H1 (cell line): ENCODE measurements at regions not wholly inside any gene's neighbourhood (a gene's known extent, or its start where the extent isn't known, plus 50 kb on each side); places are given as distances from the start of the nearest gene placed in this dataset.

Source experiments
- CTCF ChIA-PET: fragments of 300-600 bp; sonication (Branson Sonifier 250); formaldehyde crosslinking; loops from one replicate; lab custom pipeline; 2021; ENCODE audit not compliant: partially characterized antibody; lab: Charles Lee
- POLR2A ChIA-PET: fragments of 300-600 bp; sonication (Branson Sonifier 250); formaldehyde crosslinking; loops from one replicate; lab custom pipeline; 2021; ENCODE audit warnings: inconsistent platforms; ENCODE audit not compliant: partially characterized antibody; lab: Charles Lee
- DNase-seq, 2 experiments: peaks; one replicate each; pipeline versions ENCODE4 v3.0.0 to v3.0.0-alpha.2; 2010 to 2022; ENCODE audit warnings: low spot score in 2 of 2, low read depth in 1 of 2, mixed read lengths in 1 of 2
- FAIRE-seq: peaks from 2 replicates; lab custom pipeline; 2011; peaks lifted over from hg19 to GRCh38; lab: Jason Lieb, UNC
- H2AFZ ChIP-seq: 2 replicates; pipeline ENCODE4 v1.8.1; 2012; ENCODE audit warnings: low read length, inconsistent platforms
- H2AK5ac ChIP-seq: 2 replicates; pipeline ENCODE4 v1.6.1; 2013; ENCODE audit warnings: low read depth, low read length
- H2BK120ac ChIP-seq: replicated peaks from 2 replicates; pipeline ENCODE3; 2013; ENCODE audit warnings: low read depth, low read length, inconsistent platforms
- H2BK12ac ChIP-seq: 2 replicates; pipeline ENCODE4 v1.6.1; 2013; ENCODE audit warnings: low read depth, low read length
- H2BK15ac ChIP-seq: 2 replicates; pipeline ENCODE4 v1.6.1; 2013; ENCODE audit warnings: low read length
- H2BK20ac ChIP-seq: 2 replicates; pipeline ENCODE4 v1.6.1; 2013; ENCODE audit warnings: low read length
- H2BK5ac ChIP-seq: 2 replicates; pipeline ENCODE4 v1.6.1; 2013; ENCODE audit warnings: low read depth, low read length
- H3K14ac ChIP-seq: 2 replicates; pipeline ENCODE4 v1.6.1; 2013; ENCODE audit warnings: inconsistent platforms; ENCODE audit not compliant: insufficient read length
- H3K18ac ChIP-seq: 2 replicates; pipeline ENCODE4 v1.6.1; 2013; ENCODE audit warnings: low read length; ENCODE audit errors: extremely low read depth
- H3K23ac ChIP-seq: 2 replicates; pipeline ENCODE4 v1.6.1; 2013; ENCODE audit warnings: inconsistent platforms; ENCODE audit not compliant: insufficient read length
- H3K23me2 ChIP-seq: 2 replicates; pipeline ENCODE4 v1.6.1; 2013; ENCODE audit warnings: low read depth, low read length
- H3K27ac ChIP-seq: 2 replicates; pipeline ENCODE4 v1.6.1; 2011; ENCODE audit warnings: low read depth, low read length, inconsistent platforms
- H3K27me3 ChIP-seq, 4 experiments: replicated peaks in 1 of 4; 1 replicate in 1 of 4; 2 replicates in 3 of 4; pipeline versions ENCODE4 v1.6.1 to v1.8.1; 2011 to 2013; ENCODE audit warnings: low read length in 3 of 4, mild to moderate bottlenecking in 3 of 4, inconsistent platforms in 2 of 4, mixed read lengths in 2 of 4, moderate library complexity in 1 of 4; ENCODE audit not compliant: control insufficient read depth in 3 of 4, insufficient read depth in 3 of 4; ENCODE audit errors: extremely low read depth in 1 of 4
- H3K36me3 ChIP-seq, 4 experiments: 2 replicates each; pipeline versions ENCODE4 v1.6.1 to v1.8.1; 2011 to 2013; ENCODE audit warnings: mild to moderate bottlenecking in 4 of 4, low read length in 3 of 4, moderate library complexity in 2 of 4, control low read depth in 1 of 4, inconsistent platforms in 1 of 4; ENCODE audit not compliant: insufficient read depth in 4 of 4, control insufficient read depth in 2 of 4
- H3K4ac ChIP-seq: replicated peaks from 2 replicates; pipeline ENCODE3; 2013; ENCODE audit warnings: low read length, low read depth, mixed read lengths, inconsistent platforms; ENCODE audit not compliant: insufficient read length
- H3K4me1 ChIP-seq, 4 experiments: replicated peaks in 1 of 4; 1 replicate in 1 of 4; 2 replicates in 3 of 4; pipeline versions ENCODE4 v1.6.1 to v1.8.1; 2011 to 2013; ENCODE audit warnings: low read length in 3 of 4, inconsistent platforms in 2 of 4, mixed read lengths in 1 of 4; ENCODE audit not compliant: insufficient read depth in 4 of 4, control insufficient read depth in 3 of 4
- H3K4me2 ChIP-seq, 2 experiments: 2 replicates each; pipeline versions ENCODE4 v1.6.1 to v1.8.1; 2011 to 2013; ENCODE audit warnings: low read depth in 2 of 2, low read length in 2 of 2, control low read depth in 1 of 2, inconsistent platforms in 1 of 2, mild to moderate bottlenecking in 1 of 2; ENCODE audit not compliant: insufficient read depth in 1 of 2
- H3K4me3 ChIP-seq, 4 experiments: fragments of 200-600, 300-600 bp in 1 of 4; sonication (generic), shearing (Covaris generic), sonication (Bioruptor Twin) in 1 of 4; 2 replicates each; pipeline versions ENCODE4 v1.5.1 to v1.8.1; 2011 to 2016; ENCODE audit warnings: low read length in 4 of 4, low read depth in 3 of 4, control low read depth in 2 of 4, inconsistent platforms in 2 of 4, mild to moderate bottlenecking in 2 of 4, mixed read lengths in 1 of 4, moderate library complexity in 1 of 4; ENCODE audit not compliant: insufficient read depth in 2 of 4; ENCODE audit errors: extremely low read depth in 1 of 4
- H3K56ac ChIP-seq: replicated peaks from 2 replicates; pipeline ENCODE3; 2013; ENCODE audit warnings: low read depth, mild to moderate bottlenecking, mixed read lengths, low read length, inconsistent platforms; ENCODE audit not compliant: insufficient read length
- H3K79me1 ChIP-seq: 2 replicates; pipeline ENCODE4 v1.6.1; 2013; ENCODE audit warnings: low read depth, low read length, control low read depth
- H3K79me2 ChIP-seq, 2 experiments: 2 replicates each; pipeline versions ENCODE4 v1.6.1 to v1.8.1; 2012 to 2013; ENCODE audit warnings: low read length in 2 of 2, mild to moderate bottlenecking in 2 of 2, inconsistent platforms in 1 of 2; ENCODE audit not compliant: insufficient read depth in 2 of 2, control insufficient read depth in 1 of 2
- H3K9ac ChIP-seq, 4 experiments: replicated peaks in 1 of 4; 1 replicate in 1 of 4; 2 replicates in 3 of 4; pipeline versions ENCODE4 v1.6.1 to v1.8.1; 2011 to 2013; ENCODE audit warnings: low read depth in 3 of 4, low read length in 3 of 4, control low read depth in 2 of 4, mild to moderate bottlenecking in 2 of 4, moderate library complexity in 2 of 4, inconsistent platforms in 1 of 4; ENCODE audit errors: extremely low read depth in 1 of 4
- H3K9me3 ChIP-seq, 2 experiments: 2 replicates each; pipeline versions ENCODE4 v1.6.1 to v1.8.1; 2012 to 2013; ENCODE audit warnings: mild to moderate bottlenecking in 2 of 2, moderate library complexity in 2 of 2, control low read depth in 1 of 2, inconsistent platforms in 1 of 2, low read depth in 1 of 2, low read length in 1 of 2, mixed read lengths in 1 of 2; ENCODE audit not compliant: insufficient read depth in 2 of 2
- H4K20me1 ChIP-seq, 2 experiments: replicated peaks in 1 of 2; 2 replicates each; pipeline versions ENCODE3 to v1.8.1; 2011 to 2013; ENCODE audit warnings: inconsistent platforms in 2 of 2, low read length in 2 of 2, mild to moderate bottlenecking in 1 of 2; ENCODE audit not compliant: insufficient read depth in 2 of 2, control insufficient read depth in 1 of 2
- H4K5ac ChIP-seq: 2 replicates; pipeline ENCODE4 v1.6.1; 2013; ENCODE audit warnings: low read length, low read depth, mixed read lengths, inconsistent platforms; ENCODE audit not compliant: insufficient read length
- H4K8ac ChIP-seq: 2 replicates; pipeline ENCODE4 v1.8.0; 2013; ENCODE audit warnings: mild to moderate bottlenecking, moderate library complexity, low read length, inconsistent platforms; ENCODE audit not compliant: insufficient read depth; ENCODE audit errors: extremely low read depth
- H4K91ac ChIP-seq: replicated peaks from 2 replicates; pipeline ENCODE3; 2013; ENCODE audit warnings: low read length, mixed read lengths, inconsistent platforms; ENCODE audit not compliant: insufficient read length
- CTBP2 ChIP-seq: IDR thresholded peaks from 2 replicates; pipeline ENCODE4 v1.7.0; 2011; ENCODE audit warnings: borderline replicate concordance, mild to moderate bottlenecking, moderate library complexity, mixed read lengths, low read length; ENCODE audit not compliant: insufficient read depth, insufficient read length
- HDAC6 ChIP-seq: IDR thresholded peaks from one replicate; pipeline ENCODE4 v1.7.1; 2012; ENCODE audit warnings: low read depth, mild to moderate bottlenecking, inconsistent platforms, low read length, moderate library complexity
- NANOG ChIP-seq: IDR thresholded peaks from 2 replicates; pipeline ENCODE4 v1.6.1; 2011; ENCODE audit warnings: low read length, low read depth, mild to moderate bottlenecking, inconsistent platforms; ENCODE audit not compliant: insufficient read depth, poor library complexity, severe bottlenecking
- RBBP5 ChIP-seq: IDR thresholded peaks from 2 replicates; pipeline ENCODE4 v1.7.1; 2012; ENCODE audit warnings: low read depth, mild to moderate bottlenecking, inconsistent platforms, low read length, moderate library complexity, borderline replicate concordance
- RXRA ChIP-seq: IDR thresholded peaks from 2 replicates; pipeline ENCODE4 v1.6.1; 2011; ENCODE audit warnings: low read depth, mild to moderate bottlenecking, low read length, moderate library complexity; ENCODE audit not compliant: insufficient read depth
- TAF1 ChIP-seq: IDR thresholded peaks from 2 replicates; pipeline ENCODE4 v1.6.1; 2011; ENCODE audit warnings: mild to moderate bottlenecking, low read depth, low read length
- TBP ChIP-seq: IDR thresholded peaks from 2 replicates; pipeline ENCODE4 v1.6.1; 2011; ENCODE audit warnings: low read depth, low read length, improper control_type of control experiment
- TEAD4 ChIP-seq: IDR thresholded peaks from 2 replicates; pipeline ENCODE4 v1.6.1; 2012; ENCODE audit warnings: low read depth, low read length, inconsistent platforms, mixed read lengths
- TF ChIP-seq, protein P1 (sequence below): IDR thresholded peaks from 2 replicates; pipeline ENCODE4 v1.6.1; 2011; ENCODE audit warnings: low read depth, mild to moderate bottlenecking, low read length; ENCODE audit not compliant: insufficient read depth
- TF ChIP-seq, protein P2 (sequence below): IDR thresholded peaks from 2 replicates; pipeline ENCODE4 v1.6.1; 2012; ENCODE audit warnings: inconsistent platforms

DNA sequence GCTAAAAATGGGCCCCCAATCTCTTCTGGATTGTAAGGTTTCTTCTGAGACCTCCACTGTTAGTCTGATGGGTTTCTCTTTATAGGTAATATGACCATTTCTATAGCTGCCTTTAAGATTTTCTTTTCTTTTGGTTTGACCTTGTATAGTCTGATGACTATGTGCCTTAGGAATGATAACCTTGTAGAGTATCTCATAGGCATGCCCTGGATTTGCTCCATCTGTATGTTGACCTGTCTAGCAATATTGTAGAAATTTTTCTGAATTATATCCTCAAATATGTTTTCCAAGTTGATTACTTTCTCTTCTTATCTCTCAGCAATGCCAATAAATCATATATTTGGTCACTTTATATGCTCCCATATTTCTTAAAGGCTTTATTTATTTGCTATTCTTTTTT lies 1403.8 kb upstream of the GOT2 start:
- Histone ChIP-seq H3K9ac (no peak overlapping the region), H4K5ac (no peak overlapping the region), H3K79me2 (no peaks in the 10 kb centered on the region), H2BK12ac (no peak overlapping the region), H2AFZ (no peak overlapping the region), H3K9me3 (no peaks in the 10 kb centered on the region), H3K14ac (no peak overlapping the region), H4K20me1 (no peaks in the 10 kb centered on the region), H2AK5ac (no peak overlapping the region), H3K4me1 (no peaks in the 10 kb centered on the region; a peak in 2 of 7 replicates), H2BK20ac (no peak overlapping the region), H3K27me3 (no peaks in the 10 kb centered on the region), H3K79me1 (no peaks in the 10 kb centered on the region), H4K91ac (no peak overlapping the region), H3K4ac (no peak overlapping the region), H3K27ac (no peak overlapping the region), H3K4me2 (no peak overlapping the region), H2BK120ac (no peak overlapping the region), H3K18ac (no peak overlapping the region), H3K36me3 (no peaks in the 10 kb centered on the region), H3K56ac (no peak overlapping the region), H4K8ac (no peak overlapping the region), H3K23ac (no peak overlapping the region), H2BK15ac (no peak overlapping the region), H2BK5ac (no peak overlapping the region), H3K4me3 (no peak overlapping the region), H3K23me2 (no peaks in the 10 kb centered on the region; the same call in 1 of the 2 replicates)
- CTCF ChIA-PET: no interaction called here
- TF ChIP-seq RXRA (no peak), RBBP5 (no peak), NANOG (no peak), TEAD4 (no peak), TAF1 (no peak), CTBP2 (no peak), HDAC6 (no peak), TBP (no peak)
- TF ChIP-seq, protein P1, sequence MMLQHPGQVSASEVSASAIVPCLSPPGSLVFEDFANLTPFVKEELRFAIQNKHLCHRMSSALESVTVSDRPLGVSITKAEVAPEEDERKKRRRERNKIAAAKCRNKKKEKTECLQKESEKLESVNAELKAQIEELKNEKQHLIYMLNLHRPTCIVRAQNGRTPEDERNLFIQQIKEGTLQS: no peak
- TF ChIP-seq, protein P2, sequence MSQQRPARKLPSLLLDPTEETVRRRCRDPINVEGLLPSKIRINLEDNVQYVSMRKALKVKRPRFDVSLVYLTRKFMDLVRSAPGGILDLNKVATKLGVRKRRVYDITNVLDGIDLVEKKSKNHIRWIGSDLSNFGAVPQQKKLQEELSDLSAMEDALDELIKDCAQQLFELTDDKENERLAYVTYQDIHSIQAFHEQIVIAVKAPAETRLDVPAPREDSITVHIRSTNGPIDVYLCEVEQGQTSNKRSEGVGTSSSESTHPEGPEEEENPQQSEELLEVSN: no peak
- DNase-seq (no peak), FAIRE-seq (no peak)
- POLR2A ChIA-PET: no interaction called here
